Panc1 (cell line): ENCODE measurements at regions not wholly inside any gene's neighbourhood (a gene's known extent, or its start where the extent isn't known, plus 50 kb on each side); places are given as distances from the start of the nearest gene placed in this dataset.

ENCODE experiments used
- ATAC-seq: fragments of 200-7000 bp; cut with Tn5 transposase; 2 replicates; pipeline ENCODE4 v1.9.1; 2020; ENCODE audit warnings: mild to moderate bottlenecking, moderate library complexity
- BruUV-seq: library from RNA; stranded (reverse); fragments of 400-500 nt; replicated peaks from 2 replicates; lab custom pipeline; 2021; lab: Mats Ljungman, UMichigan
- CTCF ChIA-PET: fragments of 300-600 bp; sonication (Branson Sonifier 250); formaldehyde crosslinking; loops from one replicate; lab custom pipeline; 2022; ENCODE audit warnings: antibody characterized with exemption; lab: Charles Lee
- POLR2A ChIA-PET: fragments of 300-600 bp; sonication (Branson Sonifier 250); formaldehyde crosslinking; loops from one replicate; lab custom pipeline; 2022; ENCODE audit warnings: antibody characterized with exemption; lab: Charles Lee
- DNase-seq: peaks from one replicate; pipeline ENCODE4 v3.0.0-alpha.2; 2010; ENCODE audit warnings: low read depth, low spot score
- H3K27ac ChIP-seq: 2 replicates; pipeline ENCODE4 v1.5.1; 2011; ENCODE audit warnings: mild to moderate bottlenecking, low read length, inconsistent platforms
- H3K27me3 ChIP-seq: fragments of 200-500 bp; sonication (Bioruptor generic); 2 replicates; pipeline ENCODE4 v1.6.0; 2014; ENCODE audit warnings: low read length, inconsistent platforms; ENCODE audit not compliant: control insufficient read depth, insufficient read depth
- H3K36me3 ChIP-seq: fragments of 200-500 bp; sonication (Bioruptor generic); 2 replicates; pipeline ENCODE4 v1.5.1; 2014; ENCODE audit warnings: inconsistent platforms, mild to moderate bottlenecking, low read length, moderate library complexity; ENCODE audit not compliant: control insufficient read depth, insufficient read depth
- H3K4me1 ChIP-seq: 2 replicates; pipeline ENCODE4 v1.5.1; 2011; ENCODE audit warnings: inconsistent platforms, mild to moderate bottlenecking, low read length, moderate library complexity; ENCODE audit not compliant: control insufficient read depth, insufficient read depth
- H3K4me3 ChIP-seq, 2 experiments: 2 replicates each; pipeline ENCODE4 v1.5.1; 2011 to 2012; ENCODE audit warnings: low read depth in 2 of 2, low read length in 2 of 2, mild to moderate bottlenecking in 2 of 2, inconsistent platforms in 1 of 2, moderate library complexity in 1 of 2
- H3K9me3 ChIP-seq: fragments of 200-500 bp; sonication (Bioruptor generic); 2 replicates; pipeline ENCODE4 v1.5.1; 2014; ENCODE audit warnings: low read depth, mild to moderate bottlenecking, inconsistent platforms, low read length, moderate library complexity; ENCODE audit not compliant: control insufficient read depth, insufficient read depth
- CTCF ChIP-seq: fragments of 450-650 bp; IDR thresholded peaks from 2 replicates; pipeline ENCODE4 v1.5.1; 2017; ENCODE audit warnings: mild to moderate bottlenecking
- POLR2AphosphoS5 ChIP-seq: IDR thresholded peaks from 2 replicates; pipeline ENCODE4 v1.6.1; 2012; ENCODE audit warnings: mild to moderate bottlenecking, low read depth, low read length, moderate library complexity
- REST ChIP-seq, 2 experiments: IDR thresholded peaks; 2 replicates each; pipeline ENCODE4 v1.6.1; 2011 to 2012; ENCODE audit warnings: low read depth in 2 of 2, control low read depth in 1 of 2, low read length in 1 of 2, mild to moderate bottlenecking in 1 of 2, moderate library complexity in 1 of 2; ENCODE audit not compliant: insufficient read depth in 1 of 2
- SIN3A ChIP-seq: IDR thresholded peaks from 2 replicates; pipeline ENCODE4 v1.6.1; 2012; ENCODE audit warnings: low read depth, mild to moderate bottlenecking, low read length, moderate library complexity, borderline replicate concordance; ENCODE audit not compliant: insufficient read depth
- TCF7L2 ChIP-seq: IDR thresholded peaks from 2 replicates; pipeline ENCODE4 v1.6.1; 2011; ENCODE audit warnings: mild to moderate bottlenecking, low read depth, low read length, inconsistent platforms
- in situ Hi-C: cut with HindIII; loops from 2 replicates; pipeline ENCODE4 v1.10.0; 2016; ENCODE audit warnings: low sequenced_read_pairs, low pct_unique_long_range_greater_than_20kb
- intact Hi-C: fragments of 100-400 bp; cut with micrococcal nuclease; formaldehyde crosslinking; loops from one replicate; pipeline ENCODE4 v1.10.0; 2022; ENCODE audit not compliant: unreplicated experiment

GRCh38 chr13:42681326-42682100 lies 99.9 kb upstream of the FAM216B start:
- TF ChIP-seq SIN3A: no peak
- no peak for TF ChIP-seq POLR2AphosphoS5
- no peak for TF ChIP-seq CTCF
- no peak for TF ChIP-seq REST (IDR thresholded peaks at IDR 0.05; ENCODE audit: insufficient read depth in 1 of 2, low read depth in 2 of 2, low read length in 1 of 2)
- no peak for TF ChIP-seq TCF7L2
- intact Hi-C loops (no loop called here), in situ Hi-C loops (no loop called here)
- H3K27me3 ChIP-seq: no peaks in the 10 kb centered on the region
- H3K4me1 ChIP-seq: no peaks in the 10 kb centered on the region
- H3K27ac ChIP-seq: no peak overlapping the region
- ATAC-seq: no peak
- no peak overlapping the region for H3K4me3 ChIP-seq
- POLR2A ChIA-PET: no interaction called here
- CTCF ChIA-PET: no interaction called here
- BruUV-seq: no TSS peak
- H3K36me3 ChIP-seq: no peaks in the 10 kb centered on the region
- no peak for DNase-seq
- H3K9me3 ChIP-seq: no peaks in the 10 kb centered on the region

DNA sequence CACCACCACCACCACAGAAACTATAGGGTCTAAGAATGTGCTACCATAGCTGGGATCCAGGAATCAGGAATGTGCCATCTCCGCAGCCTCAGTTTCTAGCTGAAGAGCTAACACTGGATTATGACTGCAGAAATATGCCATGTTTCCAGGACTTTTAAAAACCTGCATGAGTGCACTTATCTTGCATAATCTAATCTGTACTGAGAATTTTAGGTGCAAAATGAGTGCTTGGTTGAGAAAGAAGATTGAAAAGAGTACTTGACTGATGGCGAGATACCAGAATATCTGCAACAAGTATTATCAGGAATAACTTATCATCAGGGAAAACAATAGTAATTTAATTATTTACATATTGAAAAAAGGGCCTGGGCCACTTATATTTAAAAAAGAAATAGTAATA lies 97.2 kb upstream of the FAM216B start:
- POLR2A ChIA-PET: no interaction called here
- in situ Hi-C loops: no loop called here

More for the DNA sequence above, 97.2 kb upstream of the FAM216B start:
- no peak overlapping the region for H3K27ac ChIP-seq
- BruUV-seq: no TSS peak
- no peaks in the 10 kb centered on the region for H3K36me3 ChIP-seq
- TF ChIP-seq SIN3A (no peak), TCF7L2 (no peak), REST (IDR thresholded peaks at IDR 0.05; ENCODE audit: insufficient read depth in 1 of 2, low read depth in 2 of 2, low read length in 1 of 2) (no peak), POLR2AphosphoS5 (no peak), CTCF (no peak)
- CTCF ChIA-PET: no interaction called here
- ATAC-seq (no peak), DNase-seq (no peak)
- H3K4me3 ChIP-seq: no peak overlapping the region
- no peaks in the 10 kb centered on the region for H3K27me3 ChIP-seq
- H3K9me3 ChIP-seq: no peaks in the 10 kb centered on the region
- no peaks in the 10 kb centered on the region for H3K4me1 ChIP-seq
- intact Hi-C loops: no loop called here
